Cardiac fibroblast (primary cell): ENCODE measurements at regions not wholly inside any gene's neighbourhood (a gene's known extent, or its start where the extent isn't known, plus 50 kb on each side); places are given as distances from the start of the nearest gene placed in this dataset.

Experiments
- DNase-seq, 2 donors: peaks; one replicate each; pipeline versions ENCODE4 v3.0.0 to v3.0.0-alpha.2; 2010; ENCODE audit warnings: low read depth in 2 of 2
- H3K4me3 ChIP-seq, 2 donors: replicated peaks in 1 of 2; 1 replicate in 1 of 2; 2 replicates in 1 of 2; pipeline ENCODE4 v1.5.1; 2011; ENCODE audit warnings: low read depth in 2 of 2, low read length in 2 of 2, mild to moderate bottlenecking in 2 of 2, moderate library complexity in 1 of 2
- TF ChIP-seq, protein P1 (sequence below): IDR thresholded peaks from one replicate; pipeline ENCODE4 v1.5.1; 2011; ENCODE audit warnings: low read depth, mild to moderate bottlenecking, low read length, inconsistent platforms

DNA sequence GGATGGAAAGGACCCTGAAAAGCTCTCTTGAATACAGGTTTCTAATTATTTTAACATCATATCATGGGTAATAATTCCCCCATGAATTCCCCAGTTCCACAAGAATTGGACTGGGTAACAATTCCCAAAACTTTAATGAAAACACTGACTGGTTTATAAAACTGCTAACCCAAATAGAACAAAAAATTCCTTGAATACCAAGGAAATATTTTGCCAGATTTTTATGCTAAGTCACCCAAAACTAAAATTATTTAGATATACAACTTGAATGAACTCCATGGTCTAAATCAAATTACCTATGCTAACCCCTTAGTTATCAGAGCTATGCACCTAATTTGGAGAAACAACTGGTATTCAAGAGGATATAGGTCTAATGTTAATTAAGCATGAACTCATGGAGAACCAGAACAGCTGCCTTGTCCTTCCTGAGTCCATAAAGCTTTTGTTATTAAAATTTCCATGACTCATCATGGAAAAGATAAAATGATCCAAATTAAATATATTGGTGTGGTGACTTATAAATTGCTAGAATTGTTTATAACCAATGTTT is 164.9 kb upstream of the TUT7 start:
- DNase-seq, result no peak
- H3K4me3 ChIP-seq, result no peak overlapping the region
- TF ChIP-seq, protein P1, sequence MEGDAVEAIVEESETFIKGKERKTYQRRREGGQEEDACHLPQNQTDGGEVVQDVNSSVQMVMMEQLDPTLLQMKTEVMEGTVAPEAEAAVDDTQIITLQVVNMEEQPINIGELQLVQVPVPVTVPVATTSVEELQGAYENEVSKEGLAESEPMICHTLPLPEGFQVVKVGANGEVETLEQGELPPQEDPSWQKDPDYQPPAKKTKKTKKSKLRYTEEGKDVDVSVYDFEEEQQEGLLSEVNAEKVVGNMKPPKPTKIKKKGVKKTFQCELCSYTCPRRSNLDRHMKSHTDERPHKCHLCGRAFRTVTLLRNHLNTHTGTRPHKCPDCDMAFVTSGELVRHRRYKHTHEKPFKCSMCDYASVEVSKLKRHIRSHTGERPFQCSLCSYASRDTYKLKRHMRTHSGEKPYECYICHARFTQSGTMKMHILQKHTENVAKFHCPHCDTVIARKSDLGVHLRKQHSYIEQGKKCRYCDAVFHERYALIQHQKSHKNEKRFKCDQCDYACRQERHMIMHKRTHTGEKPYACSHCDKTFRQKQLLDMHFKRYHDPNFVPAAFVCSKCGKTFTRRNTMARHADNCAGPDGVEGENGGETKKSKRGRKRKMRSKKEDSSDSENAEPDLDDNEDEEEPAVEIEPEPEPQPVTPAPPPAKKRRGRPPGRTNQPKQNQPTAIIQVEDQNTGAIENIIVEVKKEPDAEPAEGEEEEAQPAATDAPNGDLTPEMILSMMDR, result no peak

GRCh38 chr9:86517475-86517874 is 163.3 kb upstream of the TUT7 start:
- DNase-seq, result no peak
- TF ChIP-seq, protein P1, result no peak

GRCh38 chr9:86516564-86516963 is 162.4 kb upstream of the TUT7 start:
- no peak overlapping the region for H3K4me3 ChIP-seq

More at GRCh38 chr9:86517475-86517874, 163.3 kb upstream of the TUT7 start:
- no peak overlapping the region for H3K4me3 ChIP-seq

DNA sequence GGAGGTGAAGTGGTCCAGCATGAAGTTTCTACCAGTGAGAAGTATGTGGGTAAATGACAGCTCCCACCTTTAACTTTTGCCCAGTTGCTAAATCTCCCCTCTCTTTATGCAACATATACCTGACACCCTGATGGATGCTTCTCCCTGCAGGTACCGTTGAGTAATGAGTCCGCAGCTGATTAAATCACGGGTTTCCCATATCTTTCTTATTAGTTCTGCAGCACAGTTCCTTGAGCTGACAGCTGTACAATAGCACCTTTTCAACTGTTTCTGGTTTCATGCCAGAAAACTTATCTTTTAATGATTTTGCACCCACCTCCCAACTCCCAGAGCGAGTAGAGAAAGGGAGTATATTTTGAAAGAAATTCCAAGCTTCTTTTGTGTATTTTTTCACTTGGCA is 161.0 kb upstream of the TUT7 start:
- DNase-seq, result no peak
- no peak overlapping the region for H3K4me3 ChIP-seq
- TF ChIP-seq, protein P1, result no peak

More at GRCh38 chr9:86516564-86516963, 162.4 kb upstream of the TUT7 start:
- no peak for DNase-seq
- TF ChIP-seq, protein P1, result no peak

- no peak overlapping the region for H3K4me3 ChIP-seq
Measured at GRCh38 chr9:86513429-86513828, 159.2 kb upstream of the TUT7 start.

GRCh38 chr9:86512929-86513328 is 158.7 kb upstream of the TUT7 start:
- TF ChIP-seq, protein P1, result no peak
- DNase-seq, result no peak
- H3K4me3 ChIP-seq, result no peak overlapping the region

More at GRCh38 chr9:86513429-86513828, 159.2 kb upstream of the TUT7 start:
- TF ChIP-seq, protein P1, result no peak
- DNase-seq, result no peak
